Spleen (tissue), 7 donors: ENCODE measurements at regions not wholly inside any gene's neighbourhood (a gene's known extent, or its start where the extent isn't known, plus 50 kb on each side); places are given as distances from the start of the nearest gene placed in this dataset.

Source experiments
- POLR2AphosphoS5 ChIP-seq, 3 donors: sonication (generic); formaldehyde crosslinking; IDR thresholded peaks; one replicate each; pipeline ENCODE4 v1.5.1; 2017; ENCODE audit warnings: antibody characterized with exemption in 3 of 3
- TF ChIP-seq, protein P1 (sequence below), 11 experiments: fragments of 200-600 bp in 7 of 11; fragments of 450-650 bp in 4 of 11; sonication (generic) in 4 of 11; IDR thresholded peaks in 8 of 11; conservative IDR thresholded peaks in 3 of 11; 1 replicate in 7 of 11; 2 replicates in 4 of 11; pipeline versions ENCODE4 v1.4.0 to v1.8.0; 2016 to 2021; ENCODE audit warnings: antibody characterized with exemption in 11 of 11, inconsistent platforms in 4 of 11, mild to moderate bottlenecking in 1 of 11
- donor health status: DM: no; HTN: no; CAD: no; lungs with moderate emphysema.
- donor health status: DM: no; HTN: no; CAD: no.
- donor health status: DM: no; HTN: no; CAD: no.

DNA sequence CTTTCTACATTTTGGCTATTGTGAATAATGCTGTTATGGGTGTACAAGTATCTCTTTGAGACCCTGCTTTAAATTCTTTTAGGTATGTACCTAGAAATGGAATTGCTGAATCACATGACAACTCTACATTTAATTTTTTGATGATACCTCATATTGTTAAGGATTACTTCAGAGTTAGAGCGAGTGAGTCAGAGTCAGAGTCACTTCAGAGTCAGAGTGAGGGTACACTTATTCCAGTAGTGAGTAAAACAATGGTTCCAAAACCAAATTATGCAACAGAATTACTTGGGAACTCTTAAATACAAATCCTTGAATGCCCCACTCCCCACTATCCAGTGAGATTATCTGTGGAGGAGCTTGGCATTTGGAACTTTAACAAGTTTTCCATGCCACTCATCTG, 50.3 kb upstream of the SNRK start:
- TF ChIP-seq, protein P1, sequence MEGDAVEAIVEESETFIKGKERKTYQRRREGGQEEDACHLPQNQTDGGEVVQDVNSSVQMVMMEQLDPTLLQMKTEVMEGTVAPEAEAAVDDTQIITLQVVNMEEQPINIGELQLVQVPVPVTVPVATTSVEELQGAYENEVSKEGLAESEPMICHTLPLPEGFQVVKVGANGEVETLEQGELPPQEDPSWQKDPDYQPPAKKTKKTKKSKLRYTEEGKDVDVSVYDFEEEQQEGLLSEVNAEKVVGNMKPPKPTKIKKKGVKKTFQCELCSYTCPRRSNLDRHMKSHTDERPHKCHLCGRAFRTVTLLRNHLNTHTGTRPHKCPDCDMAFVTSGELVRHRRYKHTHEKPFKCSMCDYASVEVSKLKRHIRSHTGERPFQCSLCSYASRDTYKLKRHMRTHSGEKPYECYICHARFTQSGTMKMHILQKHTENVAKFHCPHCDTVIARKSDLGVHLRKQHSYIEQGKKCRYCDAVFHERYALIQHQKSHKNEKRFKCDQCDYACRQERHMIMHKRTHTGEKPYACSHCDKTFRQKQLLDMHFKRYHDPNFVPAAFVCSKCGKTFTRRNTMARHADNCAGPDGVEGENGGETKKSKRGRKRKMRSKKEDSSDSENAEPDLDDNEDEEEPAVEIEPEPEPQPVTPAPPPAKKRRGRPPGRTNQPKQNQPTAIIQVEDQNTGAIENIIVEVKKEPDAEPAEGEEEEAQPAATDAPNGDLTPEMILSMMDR (IDR thresholded peaks at IDR 0.05 in 8 of 11, conservative IDR thresholded peaks at IDR 0.05 in 3 of 11), result no peak
- no peak for TF ChIP-seq POLR2AphosphoS5 (IDR thresholded peaks at IDR 0.05)
